OCI-LY3 (cell line): ENCODE measurements at regions not wholly inside any gene's neighbourhood (a gene's known extent, or its start where the extent isn't known, plus 50 kb on each side); places are given as distances from the start of the nearest gene placed in this dataset.

Source experiments
- CTCF ChIP-seq: fragments of 200-600, 300-600 bp; sonication (generic); IDR thresholded peaks from 2 replicates; pipeline ENCODE4 v1.5.1; 2014; ENCODE audit warnings: antibody characterized with exemption, low read length, low read depth
- EZH2phosphoT487 ChIP-seq: fragments of 200-600 bp; shearing (Covaris generic); IDR thresholded peaks from 2 replicates; pipeline ENCODE4 v1.6.1; 2018; ENCODE audit warnings: antibody characterized with exemption, mixed run types, low read depth

GRCh38 chr14:104356020-104356737, 217.8 kb downstream of the KIF26A start:
- TF ChIP-seq CTCF (no peak), EZH2phosphoT487 (no peak)
